Suppressor macrophage treated with lipopolysaccharide for 4 hours (primary cell): ENCODE measurements at regions not wholly inside any gene's neighbourhood (a gene's known extent, or its start where the extent isn't known, plus 50 kb on each side); places are given as distances from the start of the nearest gene placed in this dataset.
"Not testable (repeated sequence)": the region's sequence is repeated elsewhere in the genome, so short reads cannot be mapped to it uniquely, and the experiment has no call there.

Experiments
- DNase-seq: peaks from one replicate; pipeline ENCODE4 v3.0.0-alpha.2; 2020

- no peak for DNase-seq
Observed at GRCh38 chr5:52024359-52024758, 641.1 kb downstream of the ISL1 start.

- not testable (repeated sequence) for DNase-seq
Observed at GRCh38 chr5:52029836-52030235, 646.6 kb downstream of the ISL1 start.

DNA sequence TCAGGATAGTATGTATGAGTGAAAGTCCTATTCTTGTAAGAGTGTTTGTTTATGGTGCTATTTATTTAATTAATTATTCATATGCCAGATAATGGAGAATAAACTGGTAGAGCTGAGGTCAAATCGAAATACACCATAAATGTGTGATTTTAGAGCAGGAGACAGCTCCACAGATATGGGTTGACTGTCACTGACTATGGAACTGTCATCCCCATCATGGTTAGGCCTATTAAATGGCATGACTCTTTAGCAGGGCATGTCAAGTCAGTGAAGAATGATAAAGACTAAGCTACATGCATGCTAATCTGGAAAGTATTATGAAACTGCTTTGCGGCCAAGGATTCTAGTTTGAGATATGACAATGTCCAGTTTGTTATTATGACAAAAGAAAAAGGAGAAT lies 658.6 kb downstream of the ISL1 start:
- no peak for DNase-seq

GRCh38 chr5:52043137-52043536 lies 659.9 kb downstream of the ISL1 start:
- DNase-seq = no peak

- DNase-seq = no peak
Observed at GRCh38 chr5:52043543-52043942, 660.3 kb downstream of the ISL1 start.

DNA sequence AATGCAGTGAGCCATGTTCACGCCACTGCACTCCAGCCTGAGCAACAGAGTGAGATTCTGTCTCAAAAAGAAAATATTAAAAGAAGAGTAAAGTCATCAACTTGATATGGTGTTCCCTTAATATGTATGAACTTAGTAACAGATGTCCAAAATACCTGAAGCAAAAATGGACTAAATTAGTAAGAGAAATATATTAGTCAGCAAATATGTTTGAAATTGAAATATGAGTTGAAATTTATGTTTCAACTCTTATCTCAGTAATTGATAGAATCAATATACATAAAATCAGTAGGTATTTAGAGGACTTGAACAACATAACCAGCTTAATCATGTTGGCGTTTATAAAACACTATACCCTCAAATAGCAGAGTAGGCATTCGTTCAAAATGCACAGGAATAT lies 668.5 kb downstream of the ISL1 start:
- no peak for DNase-seq

- no peak for DNase-seq
Observed at GRCh38 chr5:52063186-52063585, 679.9 kb downstream of the ISL1 start.

DNA sequence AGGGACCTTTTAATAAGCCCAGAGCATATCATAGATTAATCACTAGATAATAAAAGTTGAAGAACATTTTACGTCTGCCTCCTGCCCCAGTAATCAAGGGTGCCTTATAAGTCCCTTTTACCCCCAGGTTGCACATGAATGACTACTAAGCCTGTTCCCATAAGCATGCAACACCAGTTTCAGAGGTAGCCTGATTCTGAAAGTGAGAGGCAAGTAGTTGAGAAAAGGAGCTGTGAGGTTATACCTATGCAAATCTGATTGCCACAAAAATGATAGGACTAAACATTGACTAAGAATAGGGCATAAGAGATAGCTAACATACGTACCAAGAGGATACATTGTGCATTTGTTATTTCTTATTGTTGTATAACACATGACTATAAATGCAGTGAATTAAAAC lies 681.9 kb downstream of the ISL1 start:
- DNase-seq = no peak

DNA sequence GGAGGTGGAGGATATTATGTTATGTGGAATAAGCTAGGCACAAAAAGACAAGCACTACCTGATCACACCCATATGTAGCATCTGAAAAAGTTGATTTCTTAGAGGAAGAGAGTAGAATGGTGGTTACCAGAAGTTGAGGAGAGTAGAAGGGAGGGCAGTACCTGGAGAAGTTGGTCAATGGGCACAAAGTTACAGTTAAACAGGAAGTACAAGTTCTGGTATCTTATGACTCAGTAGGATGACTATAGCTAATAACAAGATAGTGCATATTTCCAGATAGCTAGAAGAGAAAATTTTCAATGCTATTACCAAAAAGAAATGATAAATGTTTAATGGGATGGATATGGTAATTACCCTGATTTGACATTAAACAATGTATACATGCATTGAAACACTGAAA lies 686.7 kb downstream of the ISL1 start:
- DNase-seq = no peak

DNA sequence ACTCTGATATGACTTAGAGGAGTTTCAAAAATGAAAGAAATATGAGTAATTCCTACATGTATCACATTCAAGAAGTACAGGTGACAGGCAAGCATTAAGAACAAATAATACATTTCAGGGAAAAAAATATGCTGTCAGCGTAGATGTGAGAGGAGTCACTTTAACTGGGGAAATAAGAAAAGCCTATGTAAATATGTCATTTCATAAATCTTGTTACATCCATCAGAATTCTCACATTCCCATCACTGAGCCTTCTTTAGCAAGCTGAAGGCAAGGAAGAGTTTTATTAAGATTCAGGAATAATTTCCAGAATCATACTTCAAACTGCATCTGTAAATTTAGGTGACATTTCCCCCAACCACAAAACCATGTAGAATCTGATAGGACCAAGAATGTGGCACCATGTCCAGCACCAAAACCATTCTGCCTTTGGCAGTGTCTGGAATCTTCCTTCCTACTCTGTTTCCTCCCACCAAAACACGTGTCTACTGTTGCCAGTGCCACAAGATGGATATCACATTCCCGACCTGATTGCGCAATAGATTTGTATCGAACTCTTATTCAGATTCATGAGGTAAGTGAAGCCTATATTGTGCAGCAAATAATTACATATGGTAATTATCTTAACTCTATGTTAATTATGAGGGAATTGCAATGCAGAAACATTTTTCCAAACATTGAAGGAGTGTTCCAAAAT lies 690.9 kb downstream of the ISL1 start:
- DNase-seq = no peak

GRCh38 chr5:52077941-52078815 lies 694.9 kb downstream of the ISL1 start:
- DNase-seq = no peak

DNA sequence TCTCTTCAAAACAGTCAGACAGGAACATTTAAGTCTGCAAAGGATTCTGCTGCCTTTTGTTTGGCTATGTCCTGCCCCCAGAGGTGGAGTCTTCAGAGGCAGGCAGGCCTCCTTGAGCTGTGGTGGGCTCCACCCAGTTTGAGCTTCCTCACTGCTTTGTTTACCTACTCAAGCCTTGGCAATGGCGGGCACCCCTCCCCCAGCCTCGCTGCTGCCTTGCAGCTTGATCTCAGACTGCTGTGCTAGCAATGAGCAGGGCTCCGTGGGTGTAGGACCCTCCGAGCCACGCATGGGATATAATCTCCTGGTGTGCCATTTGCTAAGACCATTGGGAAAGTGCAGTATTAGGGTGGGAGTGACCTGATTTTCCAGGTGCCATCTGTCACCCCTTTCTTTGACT lies 685.4 kb upstream of the ITGA1 start:
- DNase-seq = not testable (repeated sequence)

DNA sequence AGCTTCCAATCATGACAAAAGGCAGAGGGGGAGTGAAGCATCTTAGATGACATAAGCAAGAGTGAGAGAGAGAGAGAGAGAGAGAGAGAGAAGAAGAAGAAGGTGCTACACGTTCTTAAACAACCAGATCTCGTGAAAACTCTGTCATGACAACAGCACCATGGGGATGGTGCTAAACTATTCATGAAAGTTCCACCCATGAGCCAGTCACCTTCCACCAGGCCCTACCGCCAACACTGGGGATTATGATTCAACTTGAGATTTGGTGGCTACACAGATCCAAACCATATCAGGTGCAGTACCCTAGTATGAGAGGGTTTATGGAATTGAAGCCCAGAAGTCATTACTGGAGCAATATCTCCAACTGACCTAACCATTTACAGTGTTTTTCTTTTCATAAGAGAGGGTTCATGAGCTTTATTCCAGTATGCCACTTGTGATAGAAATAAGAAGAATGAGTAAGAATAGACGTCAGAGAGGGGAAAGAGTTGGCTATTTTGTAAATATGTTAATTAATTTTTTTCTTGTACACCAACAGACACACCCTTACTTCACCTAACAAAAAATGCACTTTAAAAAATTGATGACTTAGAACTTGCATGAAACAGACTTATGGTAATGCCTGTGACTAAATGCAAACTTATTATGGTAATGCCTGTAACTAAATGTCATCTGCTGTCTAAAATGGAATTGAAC lies 680.4 kb upstream of the ITGA1 start:
- no peak for DNase-seq

DNA sequence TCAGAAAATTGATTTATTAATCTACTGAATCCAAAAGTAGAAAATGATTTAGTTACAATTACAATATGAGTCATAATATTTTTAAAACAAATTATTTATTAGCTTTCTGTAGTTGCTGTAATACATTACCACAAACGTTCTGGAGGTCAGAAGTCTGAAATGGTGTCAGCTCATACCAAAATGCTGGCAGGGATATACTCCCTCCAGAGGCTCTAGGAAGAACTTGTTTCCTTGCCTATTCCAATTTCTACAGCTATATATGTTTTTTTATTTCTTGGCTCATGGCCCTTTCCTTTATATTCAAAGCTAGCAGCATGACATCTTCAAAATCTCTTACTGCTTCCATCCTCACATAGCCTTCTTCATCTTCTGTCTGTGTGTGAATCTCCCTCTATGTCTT lies 667.9 kb upstream of the ITGA1 start:
- DNase-seq = no peak

GRCh38 chr5:52132053-52132452 lies 655.7 kb upstream of the ITGA1 start:
- DNase-seq = no peak

GRCh38 chr5:52134013-52134650 lies 653.6 kb upstream of the ITGA1 start:
- DNase-seq = no peak

DNA sequence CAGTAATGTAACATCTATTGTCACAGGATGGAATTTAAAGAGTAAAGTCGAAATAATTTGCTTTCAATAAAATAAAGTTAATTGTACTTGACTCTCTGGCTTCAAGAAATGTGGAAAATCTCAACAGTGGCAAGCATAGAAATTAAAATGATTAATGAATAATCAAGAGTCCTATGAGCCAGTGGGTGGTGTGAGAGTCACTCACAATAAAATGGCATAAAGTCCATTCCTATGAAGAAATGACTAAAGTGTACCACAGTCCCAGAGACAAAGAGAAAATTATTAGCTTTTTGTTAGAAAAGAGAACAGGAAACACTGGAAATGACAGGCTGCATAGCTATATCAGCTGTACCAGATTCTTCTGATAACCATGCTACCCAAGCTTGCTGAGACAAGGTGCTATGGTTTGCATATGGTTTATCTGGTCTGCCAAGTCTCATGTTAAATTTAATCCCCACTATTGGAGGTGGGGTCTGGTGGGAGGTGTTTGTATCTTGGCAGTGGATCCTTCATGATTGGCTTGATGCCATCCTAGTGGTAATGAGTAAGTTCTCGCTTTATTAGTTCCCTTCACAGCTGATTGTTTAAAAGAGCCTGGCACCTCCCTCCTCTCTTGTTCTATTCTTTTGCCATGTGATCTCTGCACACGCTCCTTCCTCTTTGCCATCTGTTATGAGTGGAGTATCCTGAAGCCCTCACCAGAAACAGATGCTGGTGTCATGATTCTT lies 647.7 kb upstream of the ITGA1 start:
- no peak for DNase-seq

DNA sequence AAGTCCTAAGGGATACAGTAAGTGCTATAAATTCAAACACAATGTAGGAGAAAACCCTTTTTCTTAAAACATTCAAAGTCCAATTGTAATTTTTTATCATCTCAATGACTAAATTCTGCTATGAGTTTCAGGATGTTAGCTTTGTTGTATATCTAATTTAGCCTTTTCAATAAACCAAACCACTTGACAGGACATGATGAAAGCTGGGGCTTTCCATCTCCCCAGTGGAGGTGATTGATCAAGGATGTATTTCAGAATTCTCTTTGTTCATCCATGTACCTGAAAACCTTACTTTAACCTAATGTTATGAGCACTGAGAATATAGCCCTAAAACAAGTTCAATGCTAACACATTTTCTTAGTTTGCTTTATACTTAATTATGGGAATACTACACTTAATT lies 639.0 kb upstream of the ITGA1 start:
- no peak for DNase-seq

GRCh38 chr5:52150501-52150900 lies 637.2 kb upstream of the ITGA1 start:
- no peak for DNase-seq

DNA sequence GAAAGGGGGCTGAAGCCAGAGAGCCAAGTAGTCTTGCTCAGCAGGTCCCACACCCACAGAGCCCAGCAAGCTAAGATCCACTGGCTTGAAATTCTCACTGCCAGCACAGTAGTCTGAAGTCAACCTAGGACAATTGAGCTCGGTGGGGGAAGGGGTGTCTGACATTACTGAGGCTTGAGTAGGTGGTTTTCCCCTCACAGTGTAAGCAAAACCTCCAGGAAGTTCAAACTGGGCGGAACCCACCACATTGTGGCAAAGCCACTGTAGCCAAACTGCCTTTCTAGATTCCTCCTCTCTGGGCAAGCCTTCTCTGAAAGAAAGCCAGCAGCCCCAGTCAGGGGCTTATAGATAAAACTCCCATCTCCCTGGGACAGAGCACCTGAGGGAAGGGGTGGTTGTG lies 630.9 kb upstream of the ITGA1 start:
- DNase-seq = not testable (repeated sequence)

DNA sequence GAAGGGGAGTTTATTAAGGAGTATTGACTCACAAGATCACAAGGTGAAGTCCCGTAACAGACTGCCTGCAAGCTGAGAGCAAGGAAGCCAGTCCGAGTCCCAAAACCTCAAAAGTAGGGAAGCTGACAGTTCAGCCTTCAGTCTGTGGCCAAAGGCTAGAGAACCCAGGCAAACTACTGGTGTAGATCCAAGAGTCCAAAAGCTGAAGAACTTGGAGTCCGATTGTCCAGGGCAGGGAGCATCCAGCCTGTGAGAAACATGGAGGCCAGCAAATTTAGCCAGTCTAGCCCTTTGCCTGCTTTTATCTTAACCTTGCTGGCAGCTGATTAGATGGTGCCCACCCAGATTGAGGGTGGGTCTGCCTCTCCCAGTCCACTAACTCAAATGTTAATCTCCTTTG lies 621.9 kb upstream of the ITGA1 start:
- DNase-seq = not testable (repeated sequence)

DNA sequence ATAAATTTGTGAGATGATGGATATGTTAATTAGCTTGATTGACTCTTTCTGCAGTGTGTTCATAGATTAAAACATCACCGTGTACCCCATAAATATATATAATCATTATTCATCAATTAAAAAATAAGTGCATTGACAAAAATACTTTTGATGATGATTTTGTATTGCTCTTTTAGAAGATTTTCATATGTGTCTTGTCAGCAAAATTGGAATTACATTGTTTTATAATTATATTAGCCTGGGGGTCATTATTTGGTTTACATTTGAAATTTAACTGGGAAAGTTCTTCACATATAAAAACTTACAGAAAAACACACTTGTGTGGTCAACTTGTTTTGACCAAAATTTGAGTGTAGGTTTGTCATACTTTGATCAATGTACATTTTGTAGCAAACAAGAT lies 614.6 kb upstream of the ITGA1 start:
- DNase-seq = no peak

DNA sequence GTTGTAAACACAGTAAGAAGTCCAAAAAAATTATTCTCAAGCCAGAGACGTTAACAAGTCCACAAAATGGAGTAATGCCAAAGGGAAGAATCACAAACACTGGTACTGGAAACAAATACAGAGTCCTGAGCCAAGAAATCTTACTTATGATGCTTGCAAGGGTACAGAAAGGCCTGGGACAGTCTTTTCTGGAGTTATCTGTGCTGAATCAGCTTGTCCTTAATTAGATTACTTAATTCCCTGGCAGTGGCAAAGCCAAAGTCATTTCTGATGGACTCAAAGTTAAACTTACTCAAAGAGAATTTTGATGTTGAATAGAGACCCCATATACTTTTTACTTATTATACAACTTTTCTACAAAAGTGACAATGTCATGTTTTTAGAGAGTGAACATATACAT lies 610.5 kb upstream of the ITGA1 start:
- DNase-seq = no peak
